NCI-H146 treated with DMSO at 0.1 percent for 48 hours (cell line): ENCODE measurements at regions not wholly inside any gene's neighbourhood (a gene's known extent, or its start where the extent isn't known, plus 50 kb on each side); places are given as distances from the start of the nearest gene placed in this dataset.

ENCODE experiments used
- DNase-seq: peaks from one replicate; lab custom pipeline; 2025; ENCODE audit not compliant: unreplicated experiment; lab: John Stamatoyannopoulos, UW

DNA sequence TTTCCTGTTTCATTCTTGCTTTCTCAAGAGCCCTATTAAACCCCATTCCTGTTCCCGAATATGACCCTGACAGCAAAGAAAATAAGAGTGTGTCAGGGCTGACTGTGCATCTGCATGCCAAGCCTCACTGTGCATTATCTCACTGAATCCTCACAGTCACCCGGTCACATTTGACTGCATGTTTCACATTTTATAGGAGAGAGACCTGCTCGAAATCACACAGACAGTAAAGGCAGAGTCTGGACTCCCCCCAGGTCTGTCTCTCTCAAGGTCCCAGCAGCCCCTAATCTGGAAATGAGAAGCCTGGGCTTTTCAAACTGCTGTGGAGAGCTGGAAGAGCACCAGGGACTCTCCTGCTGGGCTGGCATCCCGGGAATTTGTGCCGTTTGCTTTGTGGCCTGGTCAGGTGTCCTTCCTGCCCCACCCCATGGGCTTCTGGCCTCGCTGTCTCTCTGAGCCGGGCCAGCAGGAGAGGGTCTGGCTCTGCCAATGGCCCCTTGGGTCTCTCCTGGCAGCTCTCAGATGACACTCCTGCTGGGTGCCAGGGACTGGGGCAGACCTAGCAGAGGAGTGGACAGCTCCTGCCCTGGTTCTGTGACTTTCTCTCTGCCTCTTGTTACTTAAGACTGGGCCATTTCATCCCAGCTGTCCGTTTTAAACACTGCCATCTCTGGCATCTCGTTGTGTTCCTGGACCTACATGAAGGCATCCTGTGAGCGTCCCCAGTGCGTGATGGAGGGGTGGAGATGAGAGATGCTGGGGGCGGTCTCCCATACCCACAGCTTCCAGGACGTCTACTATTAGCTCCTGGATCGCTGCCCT, 173.6 kb downstream of the ARHGAP12 start:
- DNase-seq: no peak

DNA sequence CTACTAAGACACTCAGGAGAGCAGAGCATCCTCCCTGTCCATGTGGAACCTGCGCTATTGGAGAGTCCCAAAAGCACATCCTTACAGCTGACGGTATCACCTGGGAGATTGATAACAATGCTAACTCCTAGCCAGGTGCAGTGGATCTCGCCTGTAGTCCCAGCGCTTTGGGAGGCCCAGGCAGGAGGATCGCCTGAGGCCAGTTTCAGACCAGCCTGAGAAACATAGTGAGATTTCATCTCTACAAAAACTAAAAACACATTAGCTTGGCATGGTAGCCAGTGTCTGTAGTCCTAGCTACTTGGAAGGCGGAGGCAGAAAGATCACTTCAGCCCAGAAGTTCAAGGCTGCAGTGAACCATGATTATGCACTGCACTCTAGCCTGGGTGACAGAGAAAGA, 174.9 kb downstream of the ARHGAP12 start:
- DNase-seq: no peak

DNA sequence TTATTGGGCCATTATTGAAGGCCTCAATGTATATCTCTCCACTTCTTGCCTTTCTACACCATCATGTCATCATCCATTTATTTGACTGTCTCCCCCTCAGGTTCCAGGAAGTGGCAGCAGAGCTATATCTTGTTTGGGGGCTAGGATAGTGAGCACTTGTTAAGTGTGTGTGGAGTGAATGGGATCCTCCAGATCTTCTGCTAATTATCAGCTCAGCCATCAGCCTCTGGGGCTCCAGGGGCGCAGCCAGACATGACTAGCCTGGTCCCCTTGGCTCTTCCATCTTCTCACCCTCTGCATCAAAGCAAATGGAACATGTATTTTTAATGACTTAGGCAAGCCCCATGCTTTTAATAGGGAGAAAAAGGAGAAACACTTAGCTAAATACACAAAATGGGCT, 176.5 kb downstream of the ARHGAP12 start:
- no peak for DNase-seq

DNA sequence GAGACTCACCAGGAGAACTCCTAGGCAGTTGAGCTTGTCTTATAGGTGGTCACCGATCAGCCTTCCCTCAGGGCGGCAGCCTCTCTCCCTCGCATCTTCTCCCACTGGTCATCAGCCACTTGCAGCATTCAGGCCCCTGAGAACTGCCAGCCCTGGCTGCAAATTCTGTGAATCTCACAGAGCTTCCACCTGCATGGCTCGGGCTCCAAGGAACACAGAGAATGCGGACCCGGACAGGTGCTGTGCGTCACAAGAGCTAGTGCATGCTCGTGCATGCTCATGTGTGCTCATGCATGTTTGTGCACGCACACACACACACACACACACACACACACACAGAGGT, 176.9 kb downstream of the ARHGAP12 start:
- no peak for DNase-seq

DNA sequence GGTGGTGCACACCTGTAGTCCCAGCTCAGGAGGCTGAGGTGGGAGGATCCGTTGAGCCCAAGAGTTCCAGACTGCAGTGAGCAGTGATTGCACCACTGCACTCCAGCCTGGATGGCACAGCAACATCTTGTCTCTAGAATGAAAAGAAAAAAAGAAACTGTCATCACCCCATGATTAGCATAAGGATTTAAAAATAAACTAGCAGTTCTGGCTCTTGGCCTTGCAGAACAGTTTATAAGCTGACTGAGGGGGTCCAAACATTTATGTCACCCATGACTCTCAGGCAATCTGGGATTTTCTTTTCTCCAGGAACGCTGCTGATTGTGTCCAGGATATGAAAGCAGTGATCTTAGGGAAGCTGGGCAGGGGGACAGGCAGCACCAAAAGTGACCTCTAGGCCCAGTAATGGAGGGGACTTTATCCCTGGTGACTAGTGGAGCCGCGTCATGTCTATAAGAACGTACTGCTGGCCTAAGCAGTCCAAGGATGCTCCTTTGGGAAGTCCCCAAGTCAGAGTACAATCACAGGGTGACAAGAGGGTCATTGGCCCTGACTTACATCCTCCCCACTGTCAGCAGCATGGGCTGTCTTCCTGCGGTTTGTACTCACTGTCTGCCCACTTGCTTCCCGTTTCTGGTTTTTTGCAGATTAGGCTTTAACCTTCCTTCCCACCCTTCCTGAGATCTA, 177.4 kb downstream of the ARHGAP12 start:
- DNase-seq: no peak

DNA sequence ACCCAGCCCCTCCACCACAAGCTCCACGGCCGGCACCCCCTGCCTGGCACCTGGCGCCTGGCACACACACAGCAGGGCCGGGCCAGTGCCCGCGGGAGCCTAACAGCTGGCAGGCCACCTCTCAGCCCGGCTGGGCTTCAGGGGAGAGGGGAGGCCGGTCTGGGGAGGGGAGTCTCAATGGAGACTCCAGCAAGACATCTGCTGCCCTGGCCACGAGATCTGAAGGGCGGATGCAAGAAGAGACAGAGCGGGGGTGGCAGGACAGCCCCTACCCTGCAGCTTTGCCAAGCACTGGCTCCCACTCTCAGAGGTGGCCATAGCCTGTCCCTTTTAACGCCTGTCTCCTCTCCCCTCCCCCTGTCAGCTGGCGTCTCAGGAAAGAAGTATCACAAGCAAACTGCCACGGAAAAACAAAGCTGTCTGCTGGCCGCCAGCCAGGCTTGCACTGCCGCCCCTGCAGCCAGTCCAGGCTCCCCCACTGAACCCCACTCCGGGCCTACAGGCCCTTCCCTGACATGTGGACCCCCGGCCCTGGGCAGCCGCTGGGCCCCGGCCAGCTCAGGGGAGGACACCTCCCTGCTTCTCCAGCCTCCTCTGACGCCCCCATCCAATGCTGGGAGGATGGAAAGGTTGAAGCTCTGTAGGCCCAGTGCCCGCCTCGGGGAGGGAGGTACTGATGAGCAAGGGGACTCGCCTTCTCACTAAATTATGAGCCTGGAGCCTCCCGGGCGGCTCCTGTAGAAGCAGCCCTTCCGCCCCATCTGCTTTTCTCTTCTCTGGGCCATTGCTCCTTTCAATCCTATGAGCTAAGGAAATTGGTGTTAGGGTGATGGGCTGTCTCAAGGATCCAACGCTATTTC, 178.4 kb downstream of the ARHGAP12 start:
- peak; percentile 26 for DNase-seq

DNA sequence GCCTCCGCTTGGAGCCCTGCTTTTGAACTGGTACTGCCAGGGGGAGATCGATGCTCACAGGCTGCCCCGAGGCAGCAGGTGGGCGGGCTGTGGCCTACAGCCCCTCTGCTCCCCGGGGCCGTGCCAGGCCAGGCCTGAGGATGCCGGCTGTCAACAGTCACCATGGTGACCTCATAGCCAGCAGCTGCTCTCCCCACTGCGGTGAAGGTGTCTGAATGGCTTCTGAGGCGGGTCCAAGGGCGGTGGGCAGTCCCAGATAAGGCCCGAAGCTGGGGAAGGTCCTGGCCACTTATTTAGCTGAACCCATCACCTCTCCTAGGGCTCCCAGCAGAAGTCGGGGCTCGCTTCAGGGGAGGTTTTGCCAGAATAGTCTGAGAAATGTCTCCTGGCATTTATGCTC, 179.3 kb downstream of the ARHGAP12 start:
- peak; percentile 61 for DNase-seq

DNA sequence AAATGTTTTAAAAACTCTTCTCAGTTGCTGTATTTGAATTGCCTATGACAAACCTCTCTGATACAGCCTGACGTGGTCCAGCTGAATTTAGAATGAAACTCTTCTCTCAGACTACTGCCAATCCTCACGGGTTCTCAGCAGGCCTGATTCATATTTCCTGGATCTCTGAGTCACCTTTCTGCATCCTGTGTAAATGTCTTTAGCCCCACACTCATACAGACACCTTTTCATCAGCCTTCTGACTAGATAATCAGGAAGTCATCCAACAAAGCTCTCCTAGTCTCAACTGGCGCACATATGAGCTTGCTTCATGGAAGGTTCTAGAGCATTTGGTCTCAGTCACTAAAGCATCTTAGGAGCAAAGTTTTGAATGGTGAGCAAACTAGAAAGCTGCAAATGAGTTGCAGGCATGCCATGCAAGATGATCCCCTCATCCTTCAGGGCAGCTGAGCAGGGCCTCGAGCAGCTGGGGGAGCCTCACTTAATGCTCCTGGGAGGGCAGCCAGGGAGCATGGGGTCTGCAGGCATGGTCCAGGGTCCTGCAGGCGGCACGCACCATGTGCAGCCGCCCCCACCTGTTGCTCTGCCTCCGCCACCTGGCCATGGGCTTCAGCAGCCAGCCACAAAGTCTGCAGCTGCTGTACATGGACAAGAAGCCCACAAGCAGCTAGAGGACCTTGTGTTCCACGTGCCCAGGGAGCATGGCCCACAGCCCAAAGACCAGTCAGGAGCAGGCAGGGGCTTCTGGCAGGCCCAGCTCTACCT, 182.8 kb downstream of the ARHGAP12 start:
- no peak for DNase-seq

DNA sequence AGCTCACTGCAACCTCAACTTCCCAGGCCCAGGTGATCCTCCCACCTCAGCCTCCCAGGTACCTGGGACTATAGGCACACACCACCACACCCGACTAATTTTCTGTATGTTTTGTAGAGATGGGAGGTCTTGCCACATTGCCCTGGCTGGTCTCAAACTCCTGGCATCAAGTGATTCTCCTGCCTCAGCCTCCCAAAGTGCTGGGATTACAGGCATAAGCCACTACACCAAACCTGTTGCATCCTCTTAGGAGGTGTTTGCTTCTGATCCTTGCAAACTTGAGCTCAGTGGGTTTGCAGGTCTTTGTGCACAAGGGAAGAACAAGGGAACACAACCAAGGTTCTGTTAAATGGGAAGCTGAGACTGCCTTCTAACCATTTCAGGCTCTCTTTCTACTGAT, 184.6 kb downstream of the ARHGAP12 start:
- DNase-seq: no peak

DNA sequence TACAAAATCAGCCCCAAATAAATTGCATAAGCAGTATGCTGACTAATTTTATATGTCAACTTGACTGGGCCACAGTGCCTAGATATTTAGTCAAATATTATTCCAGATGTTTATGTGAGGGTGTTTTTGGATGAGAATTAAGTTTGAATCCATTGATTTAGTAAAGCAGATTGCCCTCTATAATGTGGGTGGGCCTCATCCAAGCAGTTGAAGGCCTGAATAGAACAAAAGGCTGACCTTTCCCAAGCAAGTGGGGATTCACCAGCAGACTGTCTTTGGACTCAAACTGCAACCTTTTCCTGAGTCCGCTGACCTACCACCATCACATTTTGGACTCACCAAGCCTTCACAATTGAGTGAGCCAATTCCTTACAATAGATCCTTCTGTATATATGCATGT, 186.4 kb downstream of the ARHGAP12 start:
- DNase-seq: no peak

DNA sequence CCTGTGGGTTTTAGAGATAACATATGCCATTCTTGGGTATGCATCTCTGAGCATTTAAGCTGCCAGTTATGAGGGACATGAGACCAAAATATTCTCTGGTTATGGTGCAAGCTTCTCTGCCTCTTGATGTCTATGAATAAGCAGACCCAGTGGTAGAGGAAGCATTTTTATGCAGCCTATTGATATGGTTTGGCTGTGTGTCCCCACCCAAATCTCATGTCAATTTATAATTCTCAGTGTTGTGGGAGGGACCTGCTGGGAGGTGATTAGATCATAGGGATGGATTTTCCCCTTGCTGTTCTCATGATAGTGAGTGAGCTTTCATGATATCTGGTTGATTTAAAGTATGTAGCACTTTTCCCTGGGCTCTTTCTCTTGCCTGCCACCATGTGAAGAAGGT, 187.2 kb downstream of the ARHGAP12 start:
- DNase-seq: no peak

DNA sequence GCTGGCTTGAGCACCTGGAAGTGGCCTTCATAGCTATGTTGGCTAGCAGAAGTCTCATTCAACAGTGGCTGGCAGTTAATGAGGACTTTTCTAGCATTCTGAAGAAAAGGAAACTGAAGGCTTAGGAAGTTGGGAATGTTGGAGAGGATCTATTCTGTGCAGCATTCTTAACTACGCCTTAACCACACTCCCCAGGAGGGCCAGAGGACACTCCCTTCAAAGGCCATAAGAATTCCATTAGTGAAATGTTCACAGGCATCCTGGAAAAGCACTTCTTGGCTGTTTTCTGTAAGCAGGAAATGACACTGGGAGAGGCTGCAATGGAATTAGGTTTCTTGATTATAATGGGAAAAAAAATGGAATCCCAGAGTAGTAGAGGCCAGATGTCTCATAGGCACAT, 188.9 kb downstream of the ARHGAP12 start:
- no peak for DNase-seq

DNA sequence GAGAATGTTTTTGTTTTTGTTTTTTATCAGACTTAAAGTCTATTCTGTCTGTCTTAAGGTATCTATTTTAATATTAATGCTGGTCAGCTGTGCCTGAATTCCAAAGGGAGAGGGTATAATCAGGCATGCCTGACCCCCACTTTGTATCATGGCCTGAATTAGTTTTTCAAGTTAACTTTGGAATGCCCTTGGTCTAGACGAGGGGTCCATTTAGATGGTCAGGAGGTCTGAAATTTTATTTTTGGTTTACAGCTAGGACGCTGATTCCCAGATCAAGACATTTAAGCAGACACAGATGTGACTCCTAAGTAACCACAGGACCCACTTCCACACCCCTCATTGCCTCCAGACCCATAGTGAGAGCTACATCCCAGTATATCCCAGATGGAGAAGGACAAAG, 189.5 kb downstream of the ARHGAP12 start:
- DNase-seq: no peak

DNA sequence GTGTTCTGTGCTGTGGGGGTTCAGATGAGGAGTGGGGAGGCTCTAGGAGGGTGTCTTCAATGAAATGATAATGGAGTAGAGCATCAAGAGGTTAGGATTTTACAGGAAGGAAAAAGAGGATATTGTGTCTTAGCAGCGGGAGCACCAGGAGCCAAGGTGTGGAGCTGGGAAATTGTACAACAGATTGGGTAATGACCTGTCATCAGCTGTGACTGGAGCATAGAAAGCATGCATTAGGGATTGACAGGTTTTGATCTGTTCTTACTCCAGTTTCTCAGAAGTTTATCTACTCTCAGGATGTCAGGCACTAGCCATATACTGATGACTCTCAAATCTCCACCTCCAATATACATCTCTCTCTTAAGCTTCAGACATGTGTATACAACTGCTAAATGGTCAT, 196.9 kb downstream of the ARHGAP12 start:
- DNase-seq: no peak

DNA sequence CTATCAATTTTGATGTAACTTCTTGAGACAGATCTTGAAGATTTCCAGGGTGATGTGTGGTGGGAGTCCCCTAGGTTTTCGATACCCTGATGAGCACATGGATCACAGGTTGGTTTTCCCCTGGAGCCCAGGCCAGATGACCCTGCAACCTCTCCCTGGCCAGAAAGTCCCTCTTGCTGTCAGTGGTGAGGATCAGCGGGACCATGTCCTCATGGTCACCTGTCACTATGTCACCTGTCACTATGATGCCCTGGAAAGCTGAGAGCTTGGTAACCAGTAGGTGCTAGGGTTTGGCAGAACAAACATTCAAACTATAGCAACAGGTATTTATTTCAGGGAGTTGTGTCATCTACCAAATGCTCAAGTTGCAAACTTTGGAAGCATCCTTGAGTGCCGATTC, 197.9 kb downstream of the ARHGAP12 start:
- DNase-seq: no peak

DNA sequence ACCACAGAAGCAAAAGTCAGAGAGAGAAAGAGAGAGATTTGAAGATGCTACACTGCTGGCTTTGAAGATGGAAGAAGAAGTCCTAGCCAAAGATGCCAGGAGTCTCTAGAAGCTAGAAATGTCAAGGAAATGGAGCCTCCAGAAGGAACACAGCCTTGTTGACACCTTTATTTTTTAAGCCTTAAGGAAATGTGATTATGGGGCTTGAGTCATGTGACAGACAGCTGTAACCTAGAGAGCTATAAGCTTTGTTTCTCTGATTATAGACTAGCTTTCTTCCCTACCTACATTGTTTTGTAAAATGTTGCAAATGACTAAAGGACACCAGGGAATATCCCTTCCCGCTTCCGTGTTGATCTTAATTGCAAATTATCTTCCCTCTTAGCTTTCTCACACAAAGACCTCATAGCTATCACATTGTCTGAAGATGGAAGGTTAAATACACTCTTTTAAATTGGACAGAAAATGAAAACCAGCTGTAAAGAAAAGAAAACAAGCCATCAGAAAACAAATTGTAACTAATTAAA, 199.9 kb downstream of the ARHGAP12 start:
- DNase-seq: no peak

DNA sequence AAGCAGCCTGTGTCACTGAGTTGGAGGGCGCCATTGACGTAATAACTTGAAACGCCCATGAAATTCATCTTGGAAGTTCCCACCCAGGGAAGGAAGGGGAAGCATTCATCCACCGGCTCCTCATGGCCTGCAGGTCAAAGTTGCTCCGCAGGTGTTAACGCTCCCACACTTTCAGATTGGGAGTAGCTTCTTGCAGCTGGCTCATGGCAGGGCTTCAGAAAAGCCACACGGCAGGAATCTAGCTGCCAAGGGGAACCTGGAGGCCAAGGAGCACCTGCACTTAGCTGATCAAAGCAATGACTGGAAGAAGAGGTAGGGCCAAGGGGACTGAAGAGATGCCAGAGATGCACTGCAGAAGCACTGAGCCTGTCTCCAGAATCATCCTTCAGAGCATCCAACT, 203.2 kb downstream of the ARHGAP12 start:
- no peak for DNase-seq

DNA sequence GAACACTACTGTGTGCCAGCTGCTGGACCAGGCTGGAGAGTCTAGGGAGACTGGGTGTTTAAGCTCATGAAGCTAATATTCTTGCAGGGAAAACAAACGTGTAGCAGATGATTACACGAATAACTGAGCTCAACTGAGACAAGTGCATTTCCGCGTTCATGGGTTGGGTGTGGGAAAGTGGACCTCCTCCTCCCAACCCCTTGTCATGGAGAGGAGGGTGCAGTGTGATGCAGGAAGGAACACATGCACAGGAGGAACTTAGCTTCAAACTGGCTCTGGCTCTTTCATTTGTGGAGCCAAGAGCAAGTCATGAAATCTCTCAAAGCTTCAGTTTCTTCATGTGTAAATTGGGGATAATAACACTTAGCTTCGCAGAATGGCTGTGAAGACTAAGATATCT, 204.3 kb downstream of the ARHGAP12 start:
- DNase-seq: no peak

DNA sequence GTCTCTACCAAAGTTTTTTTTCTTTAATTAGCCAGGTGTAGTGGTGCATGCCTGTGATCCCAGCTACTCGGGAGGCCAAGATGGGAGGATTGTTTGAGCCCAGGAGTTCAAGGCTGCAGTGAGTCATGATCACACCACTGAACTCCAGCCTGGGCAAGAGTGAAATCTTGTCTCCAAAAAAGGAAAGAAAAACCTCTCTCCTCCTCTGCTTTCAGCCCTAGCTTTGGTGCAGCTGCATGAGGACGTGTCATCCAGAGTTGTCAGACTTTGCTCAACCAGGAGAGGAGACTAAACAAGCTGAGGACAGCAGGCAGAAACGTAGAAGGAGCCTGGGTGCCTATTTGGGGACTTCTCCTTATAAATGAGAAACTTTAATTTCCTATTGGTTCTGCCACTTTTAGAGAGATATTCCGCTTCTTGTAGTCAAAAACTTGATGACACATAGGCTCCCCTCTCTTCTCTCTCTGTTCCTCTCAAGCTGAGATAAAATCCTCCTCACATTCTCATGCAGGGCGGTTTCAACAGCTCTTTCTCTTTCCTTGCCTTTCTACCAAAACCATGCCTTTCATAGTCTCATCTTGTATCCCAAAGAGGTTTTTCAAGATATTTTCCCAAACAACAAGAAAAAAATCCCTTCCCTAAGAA, 205.4 kb downstream of the ARHGAP12 start:
- no peak for DNase-seq

DNA sequence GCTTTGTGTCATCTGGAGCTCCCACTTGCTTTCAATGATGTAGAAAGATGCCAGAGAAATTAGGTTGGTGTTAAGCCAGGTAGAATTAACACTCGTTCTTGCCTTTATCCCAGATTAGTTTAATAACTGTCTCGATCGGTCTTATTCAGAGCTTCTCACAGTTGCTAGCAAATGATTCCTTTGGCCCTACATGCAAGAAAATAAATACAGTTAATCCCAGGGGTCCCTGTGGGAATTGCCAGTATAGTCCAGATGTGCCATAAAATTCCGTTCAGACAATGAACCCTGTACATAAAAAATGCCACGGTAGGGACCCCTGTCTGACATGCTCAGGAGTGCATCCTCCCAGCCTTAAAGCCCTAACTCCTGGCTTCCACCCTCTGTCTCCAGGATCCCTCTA, 207.5 kb downstream of the ARHGAP12 start:
- DNase-seq: no peak
